SK-N-SH treated with all-trans-retinoic acid at 6 μM for 48 hours (cell line): ENCODE measurements at regions not wholly inside any gene's neighbourhood (a gene's known extent, or its start where the extent isn't known, plus 50 kb on each side); places are given as distances from the start of the nearest gene placed in this dataset.

ENCODE experiments used
- ARNTL ChIP-seq: fragments of 450-650 bp; formaldehyde crosslinking; IDR thresholded peaks from 2 replicates; pipeline ENCODE4 v1.5.0; 2020; ENCODE audit warnings: low read depth, mild to moderate bottlenecking, moderate library complexity, borderline replicate concordance
- BACH2 ChIP-seq: fragments of 250-450 bp; sonication (Bioruptor Pico); IDR thresholded peaks from 2 replicates; pipeline ENCODE4 v1.9.0; 2021; ENCODE audit warnings: mild to moderate bottlenecking, borderline replicate concordance
- RARB ChIP-seq: fragments of 250-450 bp; sonication (Bioruptor Pico); IDR thresholded peaks from 2 replicates; pipeline ENCODE4 v1.8.0; 2021; ENCODE audit warnings: mild to moderate bottlenecking, moderate library complexity
- ZFP30 ChIP-seq: fragments of 450-650 bp; formaldehyde crosslinking; IDR thresholded peaks from 2 replicates; pipeline ENCODE4 v1.5.0; 2022; ENCODE audit warnings: mild to moderate bottlenecking, moderate library complexity
- ZNF8 ChIP-seq: fragments of 450-650 bp; formaldehyde crosslinking; IDR thresholded peaks from 2 replicates; pipeline ENCODE4 v1.5.0; 2020; ENCODE audit warnings: mild to moderate bottlenecking, moderate library complexity
- TF ChIP-seq, protein P1 (sequence below): fragments of 250-450 bp; sonication (Bioruptor Pico); IDR thresholded peaks from 2 replicates; pipeline ENCODE4 v1.5.1; 2021; ENCODE audit warnings: mild to moderate bottlenecking, moderate library complexity
- TF ChIP-seq, protein P2 (sequence below): fragments of 250-450 bp; sonication (Bioruptor Pico); IDR thresholded peaks from 2 replicates; pipeline ENCODE4 v1.5.1; 2020; ENCODE audit warnings: low read depth, mild to moderate bottlenecking, moderate library complexity
- TF ChIP-seq, protein P3 (sequence below): fragments of 250-450 bp; sonication (Bioruptor Pico); IDR thresholded peaks from 2 replicates; pipeline ENCODE4 v1.8.0; 2020; ENCODE audit warnings: mild to moderate bottlenecking, moderate library complexity, borderline replicate concordance
- TF ChIP-seq, protein P4 (sequence below): fragments of 250-450 bp; sonication (Bioruptor Pico); IDR thresholded peaks from 2 replicates; pipeline ENCODE4 v1.5.0; 2020; ENCODE audit warnings: mild to moderate bottlenecking, moderate library complexity

DNA sequence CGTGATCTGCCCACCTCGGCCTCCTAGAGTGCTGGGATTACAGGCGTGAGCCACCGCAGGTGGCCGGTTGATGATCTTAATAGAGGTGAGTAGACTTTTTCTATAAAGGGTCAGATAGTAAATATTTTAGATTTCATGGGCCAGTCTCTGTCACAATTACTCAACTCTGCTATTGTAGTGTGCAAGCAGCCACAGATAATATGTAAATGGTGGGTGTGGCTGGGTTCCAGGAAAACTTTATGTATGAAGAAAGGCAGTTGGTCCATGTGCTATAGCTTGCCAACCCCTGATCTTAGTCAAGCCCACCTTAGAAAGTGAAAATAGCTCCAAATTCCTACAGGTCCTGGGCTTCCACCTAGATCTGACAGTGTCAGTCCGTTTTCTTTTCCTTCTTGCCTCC, 94.9 kb upstream of the PMFBP1 start:
- TF ChIP-seq, protein P1, sequence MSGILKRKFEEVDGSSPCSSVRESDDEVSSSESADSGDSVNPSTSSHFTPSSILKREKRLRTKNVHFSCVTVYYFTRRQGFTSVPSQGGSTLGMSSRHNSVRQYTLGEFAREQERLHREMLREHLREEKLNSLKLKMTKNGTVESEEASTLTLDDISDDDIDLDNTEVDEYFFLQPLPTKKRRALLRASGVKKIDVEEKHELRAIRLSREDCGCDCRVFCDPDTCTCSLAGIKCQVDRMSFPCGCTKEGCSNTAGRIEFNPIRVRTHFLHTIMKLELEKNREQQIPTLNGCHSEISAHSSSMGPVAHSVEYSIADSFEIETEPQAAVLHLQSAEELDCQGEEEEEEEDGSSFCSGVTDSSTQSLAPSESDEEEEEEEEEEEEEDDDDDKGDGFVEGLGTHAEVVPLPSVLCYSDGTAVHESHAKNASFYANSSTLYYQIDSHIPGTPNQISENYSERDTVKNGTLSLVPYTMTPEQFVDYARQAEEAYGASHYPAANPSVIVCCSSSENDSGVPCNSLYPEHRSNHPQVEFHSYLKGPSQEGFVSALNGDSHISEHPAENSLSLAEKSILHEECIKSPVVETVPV (CRISPR knock-in tag) = no peak
- no peak for TF ChIP-seq RARB (CRISPR knock-in tag)
- TF ChIP-seq ZNF8 = no peak
- TF ChIP-seq, protein P2, sequence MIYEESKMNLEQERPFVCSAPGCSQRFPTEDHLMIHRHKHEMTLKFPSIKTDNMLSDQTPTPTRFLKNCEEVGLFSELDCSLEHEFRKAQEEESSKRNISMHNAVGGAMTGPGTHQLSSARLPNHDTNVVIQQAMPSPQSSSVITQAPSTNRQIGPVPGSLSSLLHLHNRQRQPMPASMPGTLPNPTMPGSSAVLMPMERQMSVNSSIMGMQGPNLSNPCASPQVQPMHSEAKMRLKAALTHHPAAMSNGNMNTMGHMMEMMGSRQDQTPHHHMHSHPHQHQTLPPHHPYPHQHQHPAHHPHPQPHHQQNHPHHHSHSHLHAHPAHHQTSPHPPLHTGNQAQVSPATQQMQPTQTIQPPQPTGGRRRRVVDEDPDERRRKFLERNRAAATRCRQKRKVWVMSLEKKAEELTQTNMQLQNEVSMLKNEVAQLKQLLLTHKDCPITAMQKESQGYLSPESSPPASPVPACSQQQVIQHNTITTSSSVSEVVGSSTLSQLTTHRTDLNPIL = no peak
- TF ChIP-seq ZFP30 (CRISPR knock-in tag) = no peak
- TF ChIP-seq, protein P3, sequence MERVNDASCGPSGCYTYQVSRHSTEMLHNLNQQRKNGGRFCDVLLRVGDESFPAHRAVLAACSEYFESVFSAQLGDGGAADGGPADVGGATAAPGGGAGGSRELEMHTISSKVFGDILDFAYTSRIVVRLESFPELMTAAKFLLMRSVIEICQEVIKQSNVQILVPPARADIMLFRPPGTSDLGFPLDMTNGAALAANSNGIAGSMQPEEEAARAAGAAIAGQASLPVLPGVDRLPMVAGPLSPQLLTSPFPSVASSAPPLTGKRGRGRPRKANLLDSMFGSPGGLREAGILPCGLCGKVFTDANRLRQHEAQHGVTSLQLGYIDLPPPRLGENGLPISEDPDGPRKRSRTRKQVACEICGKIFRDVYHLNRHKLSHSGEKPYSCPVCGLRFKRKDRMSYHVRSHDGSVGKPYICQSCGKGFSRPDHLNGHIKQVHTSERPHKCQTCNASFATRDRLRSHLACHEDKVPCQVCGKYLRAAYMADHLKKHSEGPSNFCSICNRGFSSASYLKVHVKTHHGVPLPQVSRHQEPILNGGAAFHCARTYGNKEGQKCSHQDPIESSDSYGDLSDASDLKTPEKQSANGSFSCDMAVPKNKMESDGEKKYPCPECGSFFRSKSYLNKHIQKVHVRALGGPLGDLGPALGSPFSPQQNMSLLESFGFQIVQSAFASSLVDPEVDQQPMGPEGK (CRISPR knock-in tag) = no peak
- TF ChIP-seq ARNTL (CRISPR knock-in tag) = no peak
- no peak for TF ChIP-seq BACH2 (CRISPR knock-in tag)
- TF ChIP-seq, protein P4, sequence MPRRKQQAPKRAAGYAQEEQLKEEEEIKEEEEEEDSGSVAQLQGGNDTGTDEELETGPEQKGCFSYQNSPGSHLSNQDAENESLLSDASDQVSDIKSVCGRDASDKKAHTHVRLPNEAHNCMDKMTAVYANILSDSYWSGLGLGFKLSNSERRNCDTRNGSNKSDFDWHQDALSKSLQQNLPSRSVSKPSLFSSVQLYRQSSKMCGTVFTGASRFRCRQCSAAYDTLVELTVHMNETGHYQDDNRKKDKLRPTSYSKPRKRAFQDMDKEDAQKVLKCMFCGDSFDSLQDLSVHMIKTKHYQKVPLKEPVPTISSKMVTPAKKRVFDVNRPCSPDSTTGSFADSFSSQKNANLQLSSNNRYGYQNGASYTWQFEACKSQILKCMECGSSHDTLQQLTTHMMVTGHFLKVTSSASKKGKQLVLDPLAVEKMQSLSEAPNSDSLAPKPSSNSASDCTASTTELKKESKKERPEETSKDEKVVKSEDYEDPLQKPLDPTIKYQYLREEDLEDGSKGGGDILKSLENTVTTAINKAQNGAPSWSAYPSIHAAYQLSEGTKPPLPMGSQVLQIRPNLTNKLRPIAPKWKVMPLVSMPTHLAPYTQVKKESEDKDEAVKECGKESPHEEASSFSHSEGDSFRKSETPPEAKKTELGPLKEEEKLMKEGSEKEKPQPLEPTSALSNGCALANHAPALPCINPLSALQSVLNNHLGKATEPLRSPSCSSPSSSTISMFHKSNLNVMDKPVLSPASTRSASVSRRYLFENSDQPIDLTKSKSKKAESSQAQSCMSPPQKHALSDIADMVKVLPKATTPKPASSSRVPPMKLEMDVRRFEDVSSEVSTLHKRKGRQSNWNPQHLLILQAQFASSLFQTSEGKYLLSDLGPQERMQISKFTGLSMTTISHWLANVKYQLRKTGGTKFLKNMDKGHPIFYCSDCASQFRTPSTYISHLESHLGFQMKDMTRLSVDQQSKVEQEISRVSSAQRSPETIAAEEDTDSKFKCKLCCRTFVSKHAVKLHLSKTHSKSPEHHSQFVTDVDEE (CRISPR knock-in tag) = no peak
